NCI-H2081 (cell line): ENCODE measurements at regions not wholly inside any gene's neighbourhood (a gene's known extent, or its start where the extent isn't known, plus 50 kb on each side); places are given as distances from the start of the nearest gene placed in this dataset.
A peak's percentile ranks its signal among the peaks of the same experiment; 100 is the strongest.

ENCODE experiments used
- DNase-seq, 2 experiments: peaks; one replicate each; lab custom pipeline; 2025; lab: John Stamatoyannopoulos, UW

GRCh38 chr13:111968336-111969010 is 98.5 kb upstream of the SOX1 start:
- no peak for DNase-seq

- DNase-seq: no peak
These were observed 97.3 kb upstream of the SOX1 start for GRCh38 chr13:111969551-111970135.

GRCh38 chr13:111970494-111971141 is 96.3 kb upstream of the SOX1 start:
- DNase-seq: peak in 1 of 2 experiments; percentile 45

- peak; percentile 51 to 67 for DNase-seq
These were observed 94.8 kb upstream of the SOX1 start for GRCh38 chr13:111971891-111972780.

GRCh38 chr13:111973186-111973585 is 93.8 kb upstream of the SOX1 start:
- peak in 1 of 2 experiments; percentile 52 for DNase-seq

- DNase-seq: peak in 1 of 2 experiments; percentile 46
These were observed 93.2 kb upstream of the SOX1 start for GRCh38 chr13:111973605-111974340.

- no peak for DNase-seq
These were observed 92.7 kb upstream of the SOX1 start for GRCh38 chr13:111974341-111974640.

- no peak for DNase-seq
These were observed 91.1 kb upstream of the SOX1 start for GRCh38 chr13:111975539-111976473.

GRCh38 chr13:111976474-111977178 is 90.3 kb upstream of the SOX1 start:
- no peak for DNase-seq

GRCh38 chr13:111977179-111977506 is 89.8 kb upstream of the SOX1 start:
- DNase-seq: no peak

GRCh38 chr13:111978546-111978945 is 88.4 kb upstream of the SOX1 start:
- DNase-seq: no peak

- no peak for DNase-seq
These were observed 86.6 kb upstream of the SOX1 start for GRCh38 chr13:111980146-111980929.

GRCh38 chr13:111981006-111981405 is 85.9 kb upstream of the SOX1 start:
- DNase-seq: no peak

- no peak for DNase-seq
These were observed 85.3 kb upstream of the SOX1 start for GRCh38 chr13:111981446-111982165.

- no peak for DNase-seq
These were observed 82.6 kb upstream of the SOX1 start for GRCh38 chr13:111984349-111984748.

- no peak for DNase-seq
These were observed 76.6 kb upstream of the SOX1 start for GRCh38 chr13:111990362-111990761.

- no peak for DNase-seq
These were observed 74.0 kb upstream of the SOX1 start for GRCh38 chr13:111992911-111993310.

GRCh38 chr13:111993691-111994090 is 73.3 kb upstream of the SOX1 start:
- DNase-seq: no peak

- DNase-seq: no peak
These were observed 72.4 kb upstream of the SOX1 start for GRCh38 chr13:111994578-111994977.
